Fibroblast of lung (primary cell): ENCODE measurements at regions not wholly inside any gene's neighbourhood (a gene's known extent, or its start where the extent isn't known, plus 50 kb on each side); places are given as distances from the start of the nearest gene placed in this dataset.

Source experiments
- DNase-seq, 2 donors: peaks; one replicate each; pipeline versions ENCODE4 v3.0.0 to v3.0.0-alpha.2; 2010; ENCODE audit warnings: low read depth in 2 of 2
- H2AFZ ChIP-seq: 2 replicates; pipeline ENCODE4 v1.5.1; 2012; ENCODE audit warnings: low read length, control low read depth, inconsistent platforms
- H3K27ac ChIP-seq: 2 replicates; pipeline ENCODE4 v1.5.1; 2011; ENCODE audit warnings: low read length, control low read depth; ENCODE audit not compliant: insufficient read depth
- H3K27me3 ChIP-seq: 2 replicates; pipeline ENCODE4 v1.5.1; 2011; ENCODE audit warnings: mild to moderate bottlenecking, low read length; ENCODE audit not compliant: control insufficient read depth, insufficient read depth
- H3K36me3 ChIP-seq: 2 replicates; pipeline ENCODE4 v1.5.1; 2011; ENCODE audit warnings: low read length; ENCODE audit not compliant: control insufficient read depth, insufficient read depth
- H3K4me1 ChIP-seq: 2 replicates; pipeline ENCODE4 v1.5.1; 2011; ENCODE audit warnings: low read length; ENCODE audit not compliant: control insufficient read depth, insufficient read depth; ENCODE audit errors: extremely low read depth
- H3K4me2 ChIP-seq: 2 replicates; pipeline ENCODE4 v1.5.1; 2011; ENCODE audit warnings: low read length, control low read depth; ENCODE audit not compliant: insufficient read depth; ENCODE audit errors: extremely low read depth
- H3K4me3 ChIP-seq, 4 experiments: fragments of 200-600 bp in 1 of 4; sonication (generic) in 1 of 4; replicated peaks in 1 of 4; 2 replicates each; pipeline ENCODE4 v1.5.1; 2011 to 2016; ENCODE audit warnings: low read length in 4 of 4, low read depth in 3 of 4, mild to moderate bottlenecking in 3 of 4, control low read depth in 2 of 4, inconsistent platforms in 1 of 4, mixed read lengths in 1 of 4; ENCODE audit not compliant: insufficient read depth in 1 of 4; ENCODE audit errors: control extremely low read depth in 1 of 4
- H3K79me2 ChIP-seq: 2 replicates; pipeline ENCODE4 v1.5.1; 2012; ENCODE audit warnings: mild to moderate bottlenecking, low read length, inconsistent platforms; ENCODE audit not compliant: control insufficient read depth, insufficient read depth
- H3K9ac ChIP-seq: 2 replicates; pipeline ENCODE4 v1.5.1; 2011; ENCODE audit warnings: mild to moderate bottlenecking, low read length, control low read depth; ENCODE audit not compliant: insufficient read depth
- H3K9me3 ChIP-seq: 2 replicates; pipeline ENCODE4 v1.5.1; 2012; ENCODE audit warnings: low read depth, low read length; ENCODE audit not compliant: control insufficient read depth, insufficient read depth
- H4K20me1 ChIP-seq: 2 replicates; pipeline ENCODE4 v1.5.1; 2011; ENCODE audit warnings: low read length; ENCODE audit not compliant: control insufficient read depth, insufficient read depth; ENCODE audit errors: extremely low read depth
- CTCF ChIP-seq, 2 donors: IDR thresholded peaks in 1 of 2; conservative IDR thresholded peaks in 1 of 2; 1 replicate in 1 of 2; 2 replicates in 1 of 2; pipeline ENCODE4 v1.5.1; 2011 to 2012; ENCODE audit warnings: low read length in 2 of 2, control low read depth in 1 of 2, inconsistent platforms in 1 of 2, low read depth in 1 of 2, mild to moderate bottlenecking in 1 of 2
- EZH2 ChIP-seq: IDR thresholded peaks from 2 replicates; pipeline ENCODE4 v1.5.1; 2012; ENCODE audit warnings: low read length, control low read depth, mild to moderate bottlenecking; ENCODE audit errors: missing control alignments

GRCh38 chr11:119797736-119798135, 68.7 kb upstream of the NECTIN1 start:
- H3K27me3 ChIP-seq: no peaks in the 10 kb centered on the region

GRCh38 chr11:119797123-119797611, 68.2 kb upstream of the NECTIN1 start:
- Histone ChIP-seq H3K9me3 (no peaks in the 10 kb centered on the region), H3K4me2 (no peak overlapping the region), H2AFZ (no peak overlapping the region), H3K4me3 (no peak overlapping the region), H4K20me1 (no peaks in the 10 kb centered on the region), H3K27me3 (no peaks in the 10 kb centered on the region), H3K27ac (no peak overlapping the region), H3K79me2 (no peaks in the 10 kb centered on the region), H3K4me1 (no peaks in the 10 kb centered on the region), H3K36me3 (no peaks in the 10 kb centered on the region), H3K9ac (no peak overlapping the region)
- no peak for TF ChIP-seq CTCF (conservative IDR thresholded peaks at IDR 0.05 in 1 of 2, IDR thresholded peaks at IDR 0.05 in 1 of 2; ENCODE audit: low read depth in 1 of 2, low read length in 2 of 2)
- no peak for TF ChIP-seq EZH2
- no peak for DNase-seq

More at GRCh38 chr11:119797736-119798135, 68.7 kb upstream of the NECTIN1 start:
- no peaks in the 10 kb centered on the region for H4K20me1 ChIP-seq
- H3K4me3 ChIP-seq: no peak overlapping the region
- TF ChIP-seq CTCF (conservative IDR thresholded peaks at IDR 0.05 in 1 of 2, IDR thresholded peaks at IDR 0.05 in 1 of 2; ENCODE audit: low read depth in 1 of 2, low read length in 2 of 2) (no peak), EZH2 (no peak)
- H3K4me2 ChIP-seq: no peak overlapping the region
- no peaks in the 10 kb centered on the region for H3K36me3 ChIP-seq
- H3K79me2 ChIP-seq: no peaks in the 10 kb centered on the region
- no peaks in the 10 kb centered on the region for H3K9me3 ChIP-seq
- H3K4me1 ChIP-seq: no peaks in the 10 kb centered on the region
- H3K27ac ChIP-seq: no peak overlapping the region
- DNase-seq: no peak
- H2AFZ ChIP-seq: no peak overlapping the region
- no peak overlapping the region for H3K9ac ChIP-seq

GRCh38 chr11:119796363-119797060, 67.5 kb upstream of the NECTIN1 start:
- no peaks in the 10 kb centered on the region for H3K9me3 ChIP-seq
- H3K4me3 ChIP-seq: no peak overlapping the region
- TF ChIP-seq CTCF (conservative IDR thresholded peaks at IDR 0.05 in 1 of 2, IDR thresholded peaks at IDR 0.05 in 1 of 2; ENCODE audit: low read depth in 1 of 2, low read length in 2 of 2): no peak
- TF ChIP-seq EZH2: no peak
- no peak overlapping the region for H3K4me2 ChIP-seq
- DNase-seq: no peak
- no peaks in the 10 kb centered on the region for H3K79me2 ChIP-seq
- H2AFZ ChIP-seq: no peak overlapping the region
- no peaks in the 10 kb centered on the region for H3K27me3 ChIP-seq
- no peaks in the 10 kb centered on the region for H3K4me1 ChIP-seq
- H3K36me3 ChIP-seq: no peaks in the 10 kb centered on the region
- no peak overlapping the region for H3K9ac ChIP-seq
- no peaks in the 10 kb centered on the region for H4K20me1 ChIP-seq
- H3K27ac ChIP-seq: no peak overlapping the region
